H1 (cell line): ENCODE measurements at regions not wholly inside any gene's neighbourhood (a gene's known extent, or its start where the extent isn't known, plus 50 kb on each side); places are given as distances from the start of the nearest gene placed in this dataset.

Experiments used
- CTCF ChIA-PET: fragments of 300-600 bp; sonication (Branson Sonifier 250); formaldehyde crosslinking; loops from one replicate; lab custom pipeline; 2021; ENCODE audit not compliant: partially characterized antibody; lab: Charles Lee
- POLR2A ChIA-PET: fragments of 300-600 bp; sonication (Branson Sonifier 250); formaldehyde crosslinking; loops from one replicate; lab custom pipeline; 2021; ENCODE audit warnings: inconsistent platforms; ENCODE audit not compliant: partially characterized antibody; lab: Charles Lee
- DNase-seq, 2 experiments: peaks; one replicate each; pipeline versions ENCODE4 v3.0.0 to v3.0.0-alpha.2; 2010 to 2022; ENCODE audit warnings: low spot score in 2 of 2, low read depth in 1 of 2, mixed read lengths in 1 of 2
- FAIRE-seq: peaks from 2 replicates; lab custom pipeline; 2011; peaks lifted over from hg19 to GRCh38; lab: Jason Lieb, UNC
- H2AFZ ChIP-seq: 2 replicates; pipeline ENCODE4 v1.8.1; 2012; ENCODE audit warnings: low read length, inconsistent platforms
- H2AK5ac ChIP-seq: 2 replicates; pipeline ENCODE4 v1.6.1; 2013; ENCODE audit warnings: low read depth, low read length
- H2BK120ac ChIP-seq: replicated peaks from 2 replicates; pipeline ENCODE3; 2013; ENCODE audit warnings: low read depth, low read length, inconsistent platforms
- H2BK12ac ChIP-seq: 2 replicates; pipeline ENCODE4 v1.6.1; 2013; ENCODE audit warnings: low read depth, low read length
- H2BK15ac ChIP-seq: 2 replicates; pipeline ENCODE4 v1.6.1; 2013; ENCODE audit warnings: low read length
- H2BK20ac ChIP-seq: 2 replicates; pipeline ENCODE4 v1.6.1; 2013; ENCODE audit warnings: low read length
- H2BK5ac ChIP-seq: 2 replicates; pipeline ENCODE4 v1.6.1; 2013; ENCODE audit warnings: low read depth, low read length
- H3K14ac ChIP-seq: 2 replicates; pipeline ENCODE4 v1.6.1; 2013; ENCODE audit warnings: inconsistent platforms; ENCODE audit not compliant: insufficient read length
- H3K18ac ChIP-seq: 2 replicates; pipeline ENCODE4 v1.6.1; 2013; ENCODE audit warnings: low read length; ENCODE audit errors: extremely low read depth
- H3K23ac ChIP-seq: 2 replicates; pipeline ENCODE4 v1.6.1; 2013; ENCODE audit warnings: inconsistent platforms; ENCODE audit not compliant: insufficient read length
- H3K23me2 ChIP-seq: 2 replicates; pipeline ENCODE4 v1.6.1; 2013; ENCODE audit warnings: low read depth, low read length
- H3K27ac ChIP-seq: 2 replicates; pipeline ENCODE4 v1.6.1; 2011; ENCODE audit warnings: low read depth, low read length, inconsistent platforms
- H3K27me3 ChIP-seq, 4 experiments: replicated peaks in 1 of 4; 1 replicate in 1 of 4; 2 replicates in 3 of 4; pipeline versions ENCODE4 v1.6.1 to v1.8.1; 2011 to 2013; ENCODE audit warnings: low read length in 3 of 4, mild to moderate bottlenecking in 3 of 4, inconsistent platforms in 2 of 4, mixed read lengths in 2 of 4, moderate library complexity in 1 of 4; ENCODE audit not compliant: control insufficient read depth in 3 of 4, insufficient read depth in 3 of 4; ENCODE audit errors: extremely low read depth in 1 of 4
- H3K36me3 ChIP-seq, 4 experiments: 2 replicates each; pipeline versions ENCODE4 v1.6.1 to v1.8.1; 2011 to 2013; ENCODE audit warnings: mild to moderate bottlenecking in 4 of 4, low read length in 3 of 4, moderate library complexity in 2 of 4, control low read depth in 1 of 4, inconsistent platforms in 1 of 4; ENCODE audit not compliant: insufficient read depth in 4 of 4, control insufficient read depth in 2 of 4
- H3K4ac ChIP-seq: replicated peaks from 2 replicates; pipeline ENCODE3; 2013; ENCODE audit warnings: low read length, low read depth, mixed read lengths, inconsistent platforms; ENCODE audit not compliant: insufficient read length
- H3K4me1 ChIP-seq, 4 experiments: replicated peaks in 1 of 4; 1 replicate in 1 of 4; 2 replicates in 3 of 4; pipeline versions ENCODE4 v1.6.1 to v1.8.1; 2011 to 2013; ENCODE audit warnings: low read length in 3 of 4, inconsistent platforms in 2 of 4, mixed read lengths in 1 of 4; ENCODE audit not compliant: insufficient read depth in 4 of 4, control insufficient read depth in 3 of 4
- H3K4me2 ChIP-seq, 2 experiments: 2 replicates each; pipeline versions ENCODE4 v1.6.1 to v1.8.1; 2011 to 2013; ENCODE audit warnings: low read depth in 2 of 2, low read length in 2 of 2, control low read depth in 1 of 2, inconsistent platforms in 1 of 2, mild to moderate bottlenecking in 1 of 2; ENCODE audit not compliant: insufficient read depth in 1 of 2
- H3K4me3 ChIP-seq, 4 experiments: fragments of 200-600, 300-600 bp in 1 of 4; sonication (generic), shearing (Covaris generic), sonication (Bioruptor Twin) in 1 of 4; 2 replicates each; pipeline versions ENCODE4 v1.5.1 to v1.8.1; 2011 to 2016; ENCODE audit warnings: low read length in 4 of 4, low read depth in 3 of 4, control low read depth in 2 of 4, inconsistent platforms in 2 of 4, mild to moderate bottlenecking in 2 of 4, mixed read lengths in 1 of 4, moderate library complexity in 1 of 4; ENCODE audit not compliant: insufficient read depth in 2 of 4; ENCODE audit errors: extremely low read depth in 1 of 4
- H3K56ac ChIP-seq: replicated peaks from 2 replicates; pipeline ENCODE3; 2013; ENCODE audit warnings: low read depth, mild to moderate bottlenecking, mixed read lengths, low read length, inconsistent platforms; ENCODE audit not compliant: insufficient read length
- H3K79me1 ChIP-seq: 2 replicates; pipeline ENCODE4 v1.6.1; 2013; ENCODE audit warnings: low read depth, low read length, control low read depth
- H3K79me2 ChIP-seq, 2 experiments: 2 replicates each; pipeline versions ENCODE4 v1.6.1 to v1.8.1; 2012 to 2013; ENCODE audit warnings: low read length in 2 of 2, mild to moderate bottlenecking in 2 of 2, inconsistent platforms in 1 of 2; ENCODE audit not compliant: insufficient read depth in 2 of 2, control insufficient read depth in 1 of 2
- H3K9ac ChIP-seq, 4 experiments: replicated peaks in 1 of 4; 1 replicate in 1 of 4; 2 replicates in 3 of 4; pipeline versions ENCODE4 v1.6.1 to v1.8.1; 2011 to 2013; ENCODE audit warnings: low read depth in 3 of 4, low read length in 3 of 4, control low read depth in 2 of 4, mild to moderate bottlenecking in 2 of 4, moderate library complexity in 2 of 4, inconsistent platforms in 1 of 4; ENCODE audit errors: extremely low read depth in 1 of 4
- H3K9me3 ChIP-seq, 2 experiments: 2 replicates each; pipeline versions ENCODE4 v1.6.1 to v1.8.1; 2012 to 2013; ENCODE audit warnings: mild to moderate bottlenecking in 2 of 2, moderate library complexity in 2 of 2, control low read depth in 1 of 2, inconsistent platforms in 1 of 2, low read depth in 1 of 2, low read length in 1 of 2, mixed read lengths in 1 of 2; ENCODE audit not compliant: insufficient read depth in 2 of 2
- H4K20me1 ChIP-seq, 2 experiments: replicated peaks in 1 of 2; 2 replicates each; pipeline versions ENCODE3 to v1.8.1; 2011 to 2013; ENCODE audit warnings: inconsistent platforms in 2 of 2, low read length in 2 of 2, mild to moderate bottlenecking in 1 of 2; ENCODE audit not compliant: insufficient read depth in 2 of 2, control insufficient read depth in 1 of 2
- H4K5ac ChIP-seq: 2 replicates; pipeline ENCODE4 v1.6.1; 2013; ENCODE audit warnings: low read length, low read depth, mixed read lengths, inconsistent platforms; ENCODE audit not compliant: insufficient read length
- H4K8ac ChIP-seq: 2 replicates; pipeline ENCODE4 v1.8.0; 2013; ENCODE audit warnings: mild to moderate bottlenecking, moderate library complexity, low read length, inconsistent platforms; ENCODE audit not compliant: insufficient read depth; ENCODE audit errors: extremely low read depth
- H4K91ac ChIP-seq: replicated peaks from 2 replicates; pipeline ENCODE3; 2013; ENCODE audit warnings: low read length, mixed read lengths, inconsistent platforms; ENCODE audit not compliant: insufficient read length
- BRCA1 ChIP-seq: IDR thresholded peaks from 2 replicates; pipeline ENCODE4 v1.6.1; 2012; ENCODE audit warnings: low read depth, low read length, improper control_type of control experiment
- HDAC6 ChIP-seq: IDR thresholded peaks from one replicate; pipeline ENCODE4 v1.7.1; 2012; ENCODE audit warnings: low read depth, mild to moderate bottlenecking, inconsistent platforms, low read length, moderate library complexity
- KDM4A ChIP-seq: IDR thresholded peaks from one replicate; pipeline ENCODE4 v1.7.1; 2012; ENCODE audit warnings: low read depth, mild to moderate bottlenecking, moderate library complexity, low read length, inconsistent platforms; ENCODE audit not compliant: severe bottlenecking
- NANOG ChIP-seq: IDR thresholded peaks from 2 replicates; pipeline ENCODE4 v1.6.1; 2011; ENCODE audit warnings: low read length, low read depth, mild to moderate bottlenecking, inconsistent platforms; ENCODE audit not compliant: insufficient read depth, poor library complexity, severe bottlenecking
- NRF1 ChIP-seq: IDR thresholded peaks from 2 replicates; pipeline ENCODE4 v1.6.1; 2011; ENCODE audit warnings: mild to moderate bottlenecking, low read depth, low read length, improper control_type of control experiment
- POLR2AphosphoS5 ChIP-seq: IDR thresholded peaks from 2 replicates; pipeline ENCODE4 v1.6.1; 2011; ENCODE audit warnings: low read depth, low read length
- RXRA ChIP-seq: IDR thresholded peaks from 2 replicates; pipeline ENCODE4 v1.6.1; 2011; ENCODE audit warnings: low read depth, mild to moderate bottlenecking, low read length, moderate library complexity; ENCODE audit not compliant: insufficient read depth
- USF2 ChIP-seq: IDR thresholded peaks from 2 replicates; pipeline ENCODE4 v1.6.1; 2011; ENCODE audit warnings: low read length, improper control_type of control experiment
- WGBS, 2 experiments: shearing (Covaris generic) in 1 of 2; methylation state at CpG; one replicate each; pipeline versions ENCODE4 v1.1.6 to v1.1.7; 2013 to 2015; ENCODE audit warnings: low lambda C conversion rate in 2 of 2, mixed read lengths in 2 of 2, inconsistent platforms in 1 of 2, low coverage in 1 of 2, missing lambda C conversion rate in 1 of 2; ENCODE audit not compliant: insufficient replicate concordance in 2 of 2, insufficient coverage in 1 of 2, insufficient read length in 1 of 2; ENCODE audit errors: extremely low coverage in 1 of 2, missing lambda C conversion rate in 1 of 2; 5-methylcytosine and 5-hydroxymethylcytosine counted together

- H3K4me2 ChIP-seq = no peak overlapping the region
- WGBS, 2 experiments = 94% methylated on average over 4 of the region's 4 CpGs; no CpG with 5 or more reads in 1 of the 2 experiments
- DNase-seq = no peak
- H2AFZ ChIP-seq = no peak overlapping the region
- no peaks in the 10 kb centered on the region for H3K79me1 ChIP-seq
- ChIA-PET CTCF (no interaction called here), POLR2A (no interaction called here)
- H3K23me2 ChIP-seq = no peaks in the 10 kb centered on the region
- H3K36me3 ChIP-seq = no peaks in the 10 kb centered on the region
- no peak overlapping the region for H3K23ac ChIP-seq
- no peaks in the 10 kb centered on the region for H3K79me2 ChIP-seq
- H3K14ac ChIP-seq = no peak overlapping the region
- no peak overlapping the region for H4K8ac ChIP-seq
- no peak overlapping the region for H3K56ac ChIP-seq
- TF ChIP-seq RXRA (no peak), POLR2AphosphoS5 (no peak), USF2 (no peak), KDM4A (no peak), NRF1 (no peak), HDAC6 (no peak), BRCA1 (no peak), NANOG (no peak)
- TF ChIP-seq, all 59 proteins: peak for 0
- Histone ChIP-seq H4K5ac (no peak overlapping the region), H3K18ac (no peak overlapping the region), H2BK20ac (no peak overlapping the region), H2BK120ac (no peak overlapping the region), H3K4ac (no peak overlapping the region), H2BK5ac (no peak overlapping the region), H2BK15ac (no peak overlapping the region), H4K20me1 (no peaks in the 10 kb centered on the region), H4K91ac (no peak overlapping the region), H3K9ac (no peak overlapping the region), H2AK5ac (no peak overlapping the region), H2BK12ac (no peak overlapping the region), H3K27me3 (no peaks in the 10 kb centered on the region), H3K9me3 (no peaks in the 10 kb centered on the region), H3K4me1 (no peaks in the 10 kb centered on the region), H3K27ac (no peak overlapping the region), H3K4me3 (no peak overlapping the region)
- FAIRE-seq = no peak
Observed at GRCh38 chr7:10802011-10802410, 171.7 kb upstream of the PHF14 start.
